K562 (cell line): ENCODE measurements at regions not wholly inside any gene's neighbourhood (a gene's known extent, or its start where the extent isn't known, plus 50 kb on each side); places are given as distances from the start of the nearest gene placed in this dataset.
A peak's percentile ranks its signal among the peaks of the same experiment; 100 is the strongest.

Experiments
- C11orf30 ChIP-seq: fragments of 450-650 bp; IDR thresholded peaks from 2 replicates; pipeline ENCODE4 v1.6.1; 2016; ENCODE audit warnings: low read depth, mild to moderate bottlenecking
- CC2D1A ChIP-seq: fragments of 450-650 bp; IDR thresholded peaks from 2 replicates; pipeline ENCODE4 v1.6.1; 2017; ENCODE audit warnings: mild to moderate bottlenecking
- CTCF ChIP-seq, 3 experiments: IDR thresholded peaks in 2 of 3; conservative IDR thresholded peaks in 1 of 3; 2 replicates each; pipeline ENCODE4 v1.5.1; 2011 to 2012; ENCODE audit warnings: low read length in 3 of 3, mild to moderate bottlenecking in 3 of 3, control low read depth in 2 of 3, improper control_type of control experiment in 1 of 3, inconsistent platforms in 1 of 3, low read depth in 1 of 3, mixed read lengths in 1 of 3, moderate library complexity in 1 of 3; ENCODE audit not compliant: insufficient read depth in 2 of 3
- GABPA ChIP-seq: fragments of 200-800 bp; sonication (Bioruptor generic); conservative IDR thresholded peaks from 2 replicates; pipeline ENCODE4 v1.6.1; 2016; ENCODE audit warnings: low read depth, missing genetic modification characterization, missing compliant biosample characterization
- HMG20A ChIP-seq: fragments of 450-650 bp; formaldehyde crosslinking; conservative IDR thresholded peaks from 2 replicates; pipeline ENCODE4 v1.4.0; 2020; ENCODE audit warnings: mild to moderate bottlenecking, mixed read lengths
- NRF1 ChIP-seq, 2 experiments: fragments of 450-650 bp; IDR thresholded peaks in 1 of 2; conservative IDR thresholded peaks in 1 of 2; 2 replicates each; pipeline ENCODE4 v1.6.1; 2014; ENCODE audit warnings: mild to moderate bottlenecking in 2 of 2
- TOE1 ChIP-seq, 2 experiments: fragments of 450-650 bp in 1 of 2; sonication (generic) in 1 of 2; formaldehyde crosslinking in 1 of 2; IDR thresholded peaks; 2 replicates each; pipeline versions ENCODE4 v1.7.1 to v1.8.0; 2016 to 2022; ENCODE audit warnings: borderline replicate concordance in 2 of 2, mild to moderate bottlenecking in 2 of 2, antibody characterized with exemption in 1 of 2, inconsistent platforms in 1 of 2, low read depth in 1 of 2, missing genetic modification reagents in 1 of 2, moderate library complexity in 1 of 2
- ZNF79 ChIP-seq: fragments of 250-450 bp; sonication (Bioruptor Pico); IDR thresholded peaks from 2 replicates; pipeline ENCODE4 v1.4.0; 2020; ENCODE audit warnings: low read depth, mild to moderate bottlenecking, moderate library complexity

- TF ChIP-seq CC2D1A (no peak), C11orf30 (0 out of 2 replicates have a peak, but pooled peaks have one; percentile 18), CTCF (IDR thresholded peaks at IDR 0.05 in 2 of 3, conservative IDR thresholded peaks at IDR 0.05 in 1 of 3; ENCODE audit: insufficient read depth in 2 of 3, low read depth in 1 of 3, low read length in 3 of 3) (no peak), NRF1 (conservative IDR thresholded peaks at IDR 0.05 in 1 of 2, IDR thresholded peaks at IDR 0.05 in 1 of 2) (no peak), HMG20A (no peak), TOE1 (IDR thresholded peaks at IDR 0.05; ENCODE audit: borderline replicate concordance) (no peak), TOE1 (CRISPR knock-in tag; IDR thresholded peaks at IDR 0.05; ENCODE audit: borderline replicate concordance, low read depth) (no peak), ZNF79 (no peak), GABPA (tag) (no peak)
Observed at GRCh38 chr2:175559613-175560012, 378.1 kb upstream of the ATP5MC3 start.
